ENCODE measurements at regions not wholly inside any gene's neighbourhood (a gene's known extent, or its start where the extent isn't known, plus 50 kb on each side); places are given as distances from the start of the nearest gene placed in this dataset.

DNA sequence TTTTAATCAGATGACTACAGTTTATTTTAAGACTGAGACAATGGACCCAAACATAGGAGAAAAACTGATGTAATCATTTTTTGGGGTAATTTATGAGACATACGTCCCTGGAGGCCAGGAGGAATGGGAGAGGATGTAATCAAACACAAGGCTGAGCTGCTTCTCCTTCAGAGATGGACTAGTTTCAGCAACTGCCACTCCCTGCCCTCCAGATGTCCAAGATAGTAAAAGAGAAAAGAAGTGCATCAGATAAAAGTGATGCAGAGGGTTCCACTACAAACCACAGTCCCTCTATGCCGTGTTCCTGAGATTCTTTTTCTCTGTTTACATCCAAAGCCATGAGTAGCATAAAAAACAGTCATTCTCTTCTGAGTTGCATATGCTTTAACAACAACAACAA is 101.1 kb downstream of the DACT1 start:
- TF ChIP-seq POLR2AphosphoS5 (IDR thresholded peaks at IDR 0.05; ENCODE audit: low read depth, low read length) = no peak
- no peak for TF ChIP-seq POLR2A (IDR thresholded peaks at IDR 0.05; ENCODE audit: low read depth, low read length)
